Fibroblast of skin of left quadriceps (primary cell): ENCODE measurements at regions not wholly inside any gene's neighbourhood (a gene's known extent, or its start where the extent isn't known, plus 50 kb on each side); places are given as distances from the start of the nearest gene placed in this dataset.
"Not testable (repeated sequence)": the region's sequence is repeated elsewhere in the genome, so short reads cannot be mapped to it uniquely, and the experiment has no call there.

Experiments used
- DNase-seq, 2 experiments: peaks; one replicate each; pipeline ENCODE4 v3.0.0-alpha.2; 2013; ENCODE audit warnings: low read depth in 2 of 2

GRCh38 chr3:153970741-153971347, 150.3 kb upstream of the ARHGEF26 start:
- DNase-seq, result peak in 1 of 2 experiments; percentile 17

DNA sequence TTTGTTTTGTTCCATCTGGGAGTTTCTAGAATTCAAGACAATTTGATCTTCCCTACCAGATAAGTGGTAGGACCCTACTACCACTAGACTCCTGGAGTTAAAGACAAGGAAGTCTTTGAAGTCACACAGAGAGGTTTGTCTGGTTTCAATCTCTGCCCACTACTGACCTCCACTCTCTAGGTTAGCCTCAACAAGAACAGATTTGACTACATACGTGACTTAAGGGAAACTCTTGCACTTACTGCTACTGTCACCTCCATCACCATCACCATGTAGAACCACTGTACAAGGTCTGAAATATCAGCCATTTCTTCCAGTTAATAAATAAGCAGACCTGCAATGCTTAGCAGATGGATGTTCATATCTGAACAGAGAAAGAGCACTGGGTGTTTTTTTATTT, 148.3 kb upstream of the ARHGEF26 start:
- DNase-seq, result no peak

DNA sequence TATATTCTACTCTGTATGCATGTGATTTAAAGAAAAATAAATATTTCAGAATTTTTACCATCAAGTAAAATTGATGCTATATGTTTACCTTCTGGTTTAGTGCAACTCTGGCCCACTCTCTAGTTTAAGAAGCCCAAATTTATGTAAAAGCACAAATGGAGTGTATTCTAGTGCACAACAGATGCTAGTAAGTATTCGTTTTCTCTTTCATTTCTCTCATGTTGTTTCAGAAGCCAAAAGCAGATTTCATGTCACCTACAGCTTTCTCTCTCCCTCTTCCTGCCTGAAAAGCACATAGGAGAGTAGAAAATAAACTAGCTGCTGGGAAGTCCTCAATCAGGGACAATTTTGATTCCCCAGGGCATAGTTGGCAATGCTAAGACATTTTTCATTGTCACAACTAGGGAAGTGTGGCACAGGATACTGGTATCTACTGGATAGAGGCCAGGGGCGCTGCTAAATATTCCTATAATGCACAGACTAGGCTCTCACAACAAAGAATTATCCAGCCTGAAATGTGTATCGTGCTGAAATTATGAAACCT, 147.4 kb upstream of the ARHGEF26 start:
- no peak for DNase-seq

DNA sequence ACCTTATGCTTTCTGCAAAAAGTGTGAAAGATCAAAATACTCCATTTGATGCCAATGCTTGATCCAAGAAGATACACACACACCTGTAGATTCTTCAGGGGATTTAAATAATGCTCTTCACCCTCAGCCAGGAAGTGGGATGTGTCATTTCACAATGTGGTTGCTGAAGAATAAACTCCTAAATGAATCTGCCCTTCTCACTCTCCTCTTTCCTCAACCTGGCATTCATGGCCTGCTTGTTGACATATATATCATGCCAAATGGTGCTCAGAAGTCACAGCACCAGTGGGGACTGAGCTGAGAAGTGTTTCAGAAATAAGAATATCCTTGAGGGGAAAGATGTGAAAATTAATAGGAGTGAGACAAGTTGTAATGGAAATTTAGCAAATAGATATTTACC, 146.6 kb upstream of the ARHGEF26 start:
- DNase-seq, result no peak

DNA sequence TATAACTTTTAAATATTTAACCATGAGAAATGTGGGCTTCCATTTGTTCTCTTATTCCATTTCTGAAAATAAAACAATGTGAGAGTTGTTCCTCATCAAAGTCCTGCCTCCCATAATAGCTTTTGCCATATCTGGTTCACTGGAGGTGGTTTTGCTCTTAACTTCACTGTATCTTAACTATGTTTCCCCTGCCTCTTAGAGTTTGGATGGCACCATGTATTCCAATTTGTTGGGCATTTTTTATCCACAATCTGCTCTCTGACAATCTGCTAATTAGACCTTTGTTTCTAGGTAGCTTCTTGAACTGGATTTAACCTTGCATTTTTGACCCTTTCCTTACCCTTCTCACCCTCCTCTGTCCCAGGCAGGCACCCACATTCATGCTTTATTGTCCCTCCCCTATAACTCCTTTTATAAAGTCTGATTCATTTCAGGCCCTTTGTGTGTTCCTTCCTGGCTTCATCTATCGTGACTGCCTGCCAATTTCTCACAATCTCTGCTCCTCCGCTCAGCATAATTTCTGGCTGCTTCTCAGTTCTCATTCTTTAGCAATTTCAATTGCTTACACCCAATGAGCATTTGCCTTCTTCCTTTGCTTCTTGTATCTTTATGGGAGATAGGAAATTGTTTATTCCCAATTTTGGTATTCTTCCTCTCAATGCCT, 144.2 kb upstream of the ARHGEF26 start:
- DNase-seq, result peak in 1 of 2 experiments; percentile 15

DNA sequence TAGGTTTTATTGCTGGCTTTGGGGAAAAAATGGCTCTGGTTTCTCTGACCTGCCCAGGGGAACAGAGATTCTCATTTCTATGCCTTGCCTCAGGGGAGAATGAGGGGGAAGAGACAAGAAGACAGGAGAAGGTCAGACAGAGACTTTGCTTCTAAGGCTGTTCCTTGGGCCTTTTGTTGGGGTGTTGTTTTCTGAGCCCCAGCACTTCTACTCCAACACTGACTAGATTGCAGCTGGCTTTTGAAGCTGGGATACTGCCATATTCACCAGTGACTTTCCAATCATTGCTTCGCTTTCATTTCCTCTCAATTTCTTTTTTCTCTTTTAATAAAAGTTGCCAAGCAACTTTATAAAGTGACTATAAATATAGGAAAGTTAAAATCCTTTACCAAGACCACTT, 143.2 kb upstream of the ARHGEF26 start:
- DNase-seq, result no peak

DNA sequence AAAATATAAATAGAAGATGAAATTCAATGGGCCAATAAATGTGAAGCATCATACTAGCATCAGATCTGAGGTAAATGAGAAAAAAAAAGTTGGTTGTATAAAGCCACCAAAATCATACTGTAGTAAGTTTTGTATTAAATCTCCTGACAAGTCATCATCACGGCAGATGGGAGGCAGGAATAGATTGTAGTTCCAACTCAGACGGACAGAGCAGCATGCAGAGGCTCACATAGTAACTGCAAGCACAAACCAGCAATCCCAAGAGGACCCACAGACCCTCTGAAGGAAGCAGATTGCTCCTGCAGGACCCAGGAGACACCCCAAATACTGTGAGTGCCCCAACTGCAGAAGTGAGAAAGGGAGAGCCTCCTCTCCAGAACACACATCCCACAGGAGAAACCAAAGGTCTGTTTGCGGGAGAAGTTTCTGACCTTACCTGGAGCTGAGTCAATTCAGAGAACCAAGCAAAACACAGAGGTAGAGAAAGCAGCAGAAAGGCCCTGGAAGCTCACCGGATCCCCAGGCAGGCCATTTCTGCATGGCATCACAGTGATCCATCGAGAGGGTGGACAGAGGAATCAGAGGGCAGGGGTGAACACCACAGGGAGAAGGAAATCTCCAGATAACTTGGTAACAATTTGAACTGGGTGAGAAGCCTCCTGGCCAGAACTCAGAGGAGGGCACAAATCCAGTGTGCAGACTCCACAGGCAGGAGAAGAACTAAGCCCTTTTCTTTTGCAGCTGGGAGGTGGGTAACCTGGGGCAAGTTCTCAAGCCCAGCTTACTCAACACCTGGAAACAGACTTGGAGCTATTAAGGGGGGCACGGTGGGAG, 141.6 kb upstream of the ARHGEF26 start:
- no peak for DNase-seq

- no peak for DNase-seq
Measured at GRCh38 chr3:153980252-153980590, 141.0 kb upstream of the ARHGEF26 start.

- not testable (repeated sequence) for DNase-seq
Measured at GRCh38 chr3:153997364-153997763, 123.8 kb upstream of the ARHGEF26 start.

DNA sequence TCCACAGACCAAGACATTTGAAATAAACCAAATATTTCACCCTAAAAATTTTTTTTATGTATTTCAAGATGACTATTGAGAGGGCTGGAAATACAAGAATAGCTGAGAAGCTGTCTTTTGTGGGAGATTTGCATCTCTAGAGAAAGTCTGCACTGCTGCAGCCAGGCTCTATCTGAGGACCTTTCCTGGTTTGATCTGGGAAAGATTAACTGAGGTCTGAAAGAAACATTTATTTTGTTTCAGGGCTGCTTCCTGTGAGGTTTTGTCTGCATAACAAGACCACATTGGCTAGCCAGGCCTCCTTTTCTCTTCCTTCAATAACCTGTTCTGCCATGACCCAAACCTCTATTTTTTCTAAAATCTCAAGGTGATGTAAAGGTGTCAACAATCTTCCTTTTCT, 117.5 kb upstream of the ARHGEF26 start:
- DNase-seq, result no peak

GRCh38 chr3:154011036-154011435, 110.2 kb upstream of the ARHGEF26 start:
- DNase-seq, result no peak

DNA sequence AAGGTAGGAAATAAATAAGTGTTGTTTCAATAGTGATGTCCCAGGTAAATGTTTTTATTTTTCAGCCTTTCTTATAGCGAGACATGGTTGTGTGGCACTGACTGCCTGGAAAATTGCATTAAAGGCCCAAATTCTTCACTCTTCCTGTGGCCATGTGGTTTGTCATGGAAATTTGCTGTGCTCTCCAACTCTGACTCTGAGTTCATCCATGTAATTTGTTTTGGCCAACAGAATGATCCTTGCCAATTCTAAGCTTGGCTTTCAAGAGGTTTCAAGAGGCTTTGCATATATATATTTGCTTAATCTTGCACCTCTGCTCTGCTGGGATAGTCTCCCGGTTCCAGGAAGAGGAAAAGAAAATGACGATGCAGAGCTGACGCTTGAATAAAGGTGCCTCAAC, 107.5 kb upstream of the ARHGEF26 start:
- DNase-seq, result no peak

DNA sequence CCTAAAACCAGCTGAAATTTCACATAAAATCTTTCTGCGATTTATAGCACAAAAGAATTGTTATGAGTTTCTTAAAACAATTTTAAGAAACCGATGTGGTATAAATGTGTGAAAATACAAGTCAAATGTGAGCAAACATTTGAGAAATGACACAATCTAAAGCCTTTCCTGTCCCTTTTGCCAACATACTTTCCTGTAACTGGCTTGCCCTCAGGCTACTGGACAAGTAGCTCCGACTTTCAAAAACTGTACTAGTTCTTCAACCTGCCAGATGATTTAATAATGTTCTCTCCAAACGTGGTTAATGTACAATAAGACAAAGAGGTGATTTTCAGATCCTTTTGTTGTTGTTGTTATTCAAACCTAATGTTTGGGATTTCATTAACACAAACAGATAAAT, 105.9 kb upstream of the ARHGEF26 start:
- DNase-seq, result no peak

DNA sequence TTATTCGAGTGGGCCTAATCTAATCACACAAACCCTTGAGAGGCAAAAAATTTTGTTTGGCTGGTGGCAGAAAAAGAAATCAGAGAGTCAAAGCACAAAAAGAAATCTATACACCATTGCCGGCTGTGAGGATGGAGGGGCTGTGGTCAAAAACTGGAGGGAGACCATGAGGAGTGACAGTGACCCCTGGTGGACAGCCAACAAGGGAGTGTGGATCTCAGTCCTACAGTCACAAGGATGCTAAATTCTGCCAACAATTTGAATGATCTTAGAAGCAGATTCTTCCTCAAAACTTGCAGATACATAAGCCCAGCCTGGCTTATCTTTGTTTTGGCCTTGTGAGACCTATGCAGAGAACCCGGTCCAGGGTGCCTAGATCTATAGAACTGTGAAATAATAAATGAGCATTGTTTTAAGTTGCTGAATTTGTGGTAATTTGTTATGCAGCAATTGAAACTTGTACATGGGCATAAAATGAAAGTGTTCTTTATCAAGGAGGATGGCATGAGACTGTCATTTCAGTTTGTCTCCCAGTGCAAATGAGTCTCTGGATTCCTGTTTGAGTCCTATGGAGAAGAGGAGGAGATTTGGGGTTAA, 103.0 kb upstream of the ARHGEF26 start:
- no peak for DNase-seq

- no peak for DNase-seq
Measured at GRCh38 chr3:154022606-154023005, 98.6 kb upstream of the ARHGEF26 start.

DNA sequence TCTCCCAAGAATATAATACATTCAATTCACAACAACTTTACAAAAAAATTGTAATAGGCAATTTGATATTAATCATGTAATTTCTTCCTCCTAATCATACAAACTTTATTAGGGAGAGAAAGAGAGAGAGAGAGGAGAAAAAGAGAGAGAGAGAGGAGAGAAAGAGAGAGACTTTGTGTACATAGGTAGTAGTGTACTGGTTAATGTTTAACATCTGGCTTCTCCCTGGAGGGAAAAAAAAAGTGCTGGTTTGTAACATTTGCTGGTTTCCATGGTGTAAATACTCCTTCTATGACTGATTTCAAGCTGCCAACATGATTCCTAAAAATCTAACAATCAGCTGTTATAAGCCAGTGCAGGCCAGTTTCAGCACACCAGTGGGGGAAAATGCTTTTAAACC, 98.0 kb upstream of the ARHGEF26 start:
- DNase-seq, result no peak

GRCh38 chr3:154025007-154025406, 96.2 kb upstream of the ARHGEF26 start:
- DNase-seq, result no peak

GRCh38 chr3:154029926-154030325, 91.3 kb upstream of the ARHGEF26 start:
- DNase-seq, result no peak

DNA sequence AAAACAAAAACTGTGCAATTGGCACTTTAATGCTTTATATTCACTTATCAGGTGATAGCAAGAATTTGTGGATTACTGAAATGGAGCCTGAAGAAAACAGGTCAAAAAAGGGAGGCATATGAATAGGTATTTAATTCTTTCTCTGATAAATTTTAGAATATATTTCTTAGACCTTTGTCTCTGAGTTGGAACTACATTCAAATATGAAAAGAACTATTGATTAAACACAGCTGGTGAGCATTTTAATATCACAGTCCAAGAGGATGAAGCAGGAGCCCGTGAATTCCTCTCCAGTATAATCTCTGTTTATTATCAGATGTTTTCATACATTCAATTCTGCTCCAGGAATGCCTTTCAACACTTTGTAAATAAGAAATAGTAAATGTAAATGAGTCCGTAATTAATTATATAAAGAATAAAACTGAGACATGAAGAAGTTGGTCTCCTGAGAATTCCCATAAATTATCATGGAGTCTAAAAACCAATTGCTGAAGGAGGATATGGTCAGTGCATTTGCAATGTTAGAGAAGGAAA, 86.3 kb upstream of the ARHGEF26 start:
- peak in 1 of 2 experiments; percentile 14 for DNase-seq

GRCh38 chr3:154040283-154040682, 80.9 kb upstream of the ARHGEF26 start:
- no peak for DNase-seq

DNA sequence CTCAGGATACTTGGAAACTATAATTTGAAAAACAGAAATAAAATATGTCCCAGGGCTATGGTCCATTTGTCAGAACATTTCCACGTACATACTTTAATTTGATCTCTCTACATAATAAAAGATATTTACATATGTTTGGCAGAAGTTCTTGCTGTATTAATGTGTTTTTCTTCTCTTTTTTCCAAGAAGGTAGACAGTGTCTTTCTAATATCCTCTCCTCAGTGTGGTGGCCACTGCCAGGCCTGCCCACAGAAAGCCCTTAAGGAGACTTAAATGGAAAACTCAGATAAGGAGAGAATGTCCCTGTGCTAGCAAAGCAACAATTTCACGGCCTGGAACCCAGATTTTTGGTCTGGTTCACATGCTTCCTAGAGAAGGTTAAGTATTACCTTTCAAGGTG, 76.5 kb upstream of the ARHGEF26 start:
- no peak for DNase-seq

- no peak for DNase-seq
Measured at GRCh38 chr3:154050216-154050615, 71.0 kb upstream of the ARHGEF26 start.
